HEK293 (cell line): ENCODE measurements at regions not wholly inside any gene's neighbourhood (a gene's known extent, or its start where the extent isn't known, plus 50 kb on each side); places are given as distances from the start of the nearest gene placed in this dataset.

Source experiments
- CTCF ChIA-PET: fragments of 350-600 bp; formaldehyde crosslinking; extraction: SDS; loops from one replicate; lab custom pipeline; 2021; ENCODE audit warnings: antibody characterized with exemption; lab: Yijun Ruan, JAX
- POLR2A ChIA-PET: fragments of 300-600 bp; formaldehyde crosslinking; extraction: SDS; loops from one replicate; lab custom pipeline; 2020; ENCODE audit warnings: antibody characterized with exemption, inconsistent platforms; lab: Yijun Ruan, JAX
- H3K27ac ChIP-seq: fragments of 200-500 bp; sonication (Bioruptor generic); 2 replicates; pipeline ENCODE4 v1.5.1; 2014; ENCODE audit warnings: low read depth, low read length, control low read depth, inconsistent platforms; ENCODE audit errors: extremely low read depth
- H3K36me3 ChIP-seq, 2 experiments: fragments of 200-500 bp in 1 of 2; sonication (Bioruptor generic) in 1 of 2; 1 replicate in 1 of 2; 2 replicates in 1 of 2; pipeline ENCODE4 v1.5.1; 2014 to 2017; ENCODE audit warnings: inconsistent platforms in 2 of 2, low read length in 2 of 2; ENCODE audit not compliant: control insufficient read depth in 2 of 2, insufficient read depth in 1 of 2
- H3K4me1 ChIP-seq: fragments of 200-500 bp; sonication (Bioruptor generic); 2 replicates; pipeline ENCODE4 v1.5.1; 2014; ENCODE audit warnings: mild to moderate bottlenecking, low read length, inconsistent platforms; ENCODE audit not compliant: control insufficient read depth, insufficient read depth
- H3K4me3 ChIP-seq: 2 replicates; pipeline ENCODE4 v1.5.1; 2011; ENCODE audit warnings: low read depth, mild to moderate bottlenecking, control low read depth, low read length, moderate library complexity
- H3K9me3 ChIP-seq: fragments of 200-500 bp; sonication (Bioruptor generic); 2 replicates; pipeline ENCODE4 v1.5.1; 2014; ENCODE audit warnings: low read depth, low read length, inconsistent platforms; ENCODE audit not compliant: control insufficient read depth, insufficient read depth
- BCL11B ChIP-seq: fragments of 450-650 bp; formaldehyde crosslinking; IDR thresholded peaks from 2 replicates; pipeline ENCODE4 v1.5.1; 2016; ENCODE audit warnings: low read depth, missing biosample characterization, missing genetic modification characterization
- KLF7 ChIP-seq: fragments of 450-650 bp; formaldehyde crosslinking; IDR thresholded peaks from 2 replicates; pipeline ENCODE4 v1.5.1; 2016; ENCODE audit warnings: missing biosample characterization, missing genetic modification characterization, borderline replicate concordance
- MYNN ChIP-seq: fragments of 450-650 bp; formaldehyde crosslinking; IDR thresholded peaks from 2 replicates; pipeline ENCODE4 v1.5.1; 2016; ENCODE audit warnings: missing biosample characterization, missing genetic modification characterization, borderline replicate concordance
- SP2 ChIP-seq: fragments of 450-650 bp; formaldehyde crosslinking; IDR thresholded peaks from 2 replicates; pipeline ENCODE4 v1.5.1; 2016; ENCODE audit warnings: missing biosample characterization, missing genetic modification characterization
- TRIM28 ChIP-seq: IDR thresholded peaks from 2 replicates; pipeline ENCODE4 v1.6.1; 2011; ENCODE audit warnings: low read length, control low read depth, borderline replicate concordance
- ZBTB8A ChIP-seq: fragments of 450-650 bp; formaldehyde crosslinking; IDR thresholded peaks from 2 replicates; pipeline ENCODE4 v1.5.1; 2016; ENCODE audit warnings: missing biosample characterization, missing genetic modification characterization
- ZNF121 ChIP-seq: fragments of 450-650 bp; formaldehyde crosslinking; IDR thresholded peaks from 2 replicates; pipeline ENCODE4 v1.5.1; 2016; ENCODE audit warnings: missing biosample characterization, missing genetic modification characterization
- ZNF138 ChIP-seq: fragments of 450-650 bp; formaldehyde crosslinking; IDR thresholded peaks from 2 replicates; pipeline ENCODE4 v1.5.1; 2016; ENCODE audit warnings: missing biosample characterization, missing genetic modification characterization, borderline replicate concordance
- ZNF223 ChIP-seq: fragments of 450-650 bp; formaldehyde crosslinking; IDR thresholded peaks from 2 replicates; pipeline ENCODE4 v1.5.1; 2016; ENCODE audit warnings: missing biosample characterization, missing genetic modification characterization
- ZNF274 ChIP-seq, 2 experiments: fragments of 200-500 bp in 1 of 2; fragments of 450-650 bp in 1 of 2; sonication (Bioruptor generic) in 1 of 2; formaldehyde crosslinking in 1 of 2; IDR thresholded peaks; 2 replicates each; pipeline versions ENCODE4 v1.5.1 to v1.6.1; 2014 to 2016; ENCODE audit warnings: borderline replicate concordance in 1 of 2, inconsistent platforms in 1 of 2, low read length in 1 of 2, missing biosample characterization in 1 of 2, missing genetic modification characterization in 1 of 2
- ZNF350 ChIP-seq: fragments of 450-650 bp; formaldehyde crosslinking; IDR thresholded peaks from 2 replicates; pipeline ENCODE4 v1.5.0; 2017; ENCODE audit warnings: missing biosample characterization, mild to moderate bottlenecking, missing genetic modification characterization
- ZNF510 ChIP-seq: fragments of 450-650 bp; formaldehyde crosslinking; IDR thresholded peaks from 2 replicates; pipeline ENCODE4 v1.5.1; 2018; ENCODE audit warnings: mild to moderate bottlenecking, missing genetic modification characterization, missing biosample characterization; ENCODE audit not compliant: insufficient replicate concordance
- ZNF660 ChIP-seq: fragments of 450-650 bp; IDR thresholded peaks from 2 replicates; pipeline ENCODE4 v1.5.1; 2018; ENCODE audit warnings: missing biosample characterization, mild to moderate bottlenecking, missing genetic modification characterization
- ZNF670 ChIP-seq: fragments of 450-650 bp; formaldehyde crosslinking; IDR thresholded peaks from 2 replicates; pipeline ENCODE4 v1.5.1; 2016; ENCODE audit warnings: missing biosample characterization, missing genetic modification characterization, low read depth
- ZNF768 ChIP-seq: fragments of 450-650 bp; formaldehyde crosslinking; IDR thresholded peaks from 2 replicates; pipeline ENCODE4 v1.5.1; 2018; ENCODE audit warnings: missing biosample characterization, mild to moderate bottlenecking, missing genetic modification characterization
- ZSCAN23 ChIP-seq: fragments of 450-650 bp; formaldehyde crosslinking; IDR thresholded peaks from 2 replicates; pipeline ENCODE4 v1.5.1; 2016; ENCODE audit warnings: missing biosample characterization, missing genetic modification characterization
- TF ChIP-seq, protein P1 (sequence below): fragments of 450-650 bp; formaldehyde crosslinking; IDR thresholded peaks from 2 replicates; pipeline ENCODE4 v1.5.1; 2017; ENCODE audit warnings: missing biosample characterization, missing genetic modification characterization
- TF ChIP-seq, protein P2 (sequence below): fragments of 450-650 bp; formaldehyde crosslinking; IDR thresholded peaks from 2 replicates; pipeline ENCODE4 v1.5.1; 2016; ENCODE audit warnings: missing biosample characterization, missing genetic modification characterization
- TF ChIP-seq, protein P3 (sequence below): fragments of 450-650 bp; formaldehyde crosslinking; IDR thresholded peaks from 2 replicates; pipeline ENCODE4 v1.5.1; 2016; ENCODE audit warnings: missing biosample characterization, missing genetic modification characterization
- TF ChIP-seq, protein P4 (sequence below): fragments of 450-650 bp; formaldehyde crosslinking; IDR thresholded peaks from 2 replicates; pipeline ENCODE4 v1.5.1; 2016; ENCODE audit warnings: missing biosample characterization, missing genetic modification characterization, low read depth

DNA sequence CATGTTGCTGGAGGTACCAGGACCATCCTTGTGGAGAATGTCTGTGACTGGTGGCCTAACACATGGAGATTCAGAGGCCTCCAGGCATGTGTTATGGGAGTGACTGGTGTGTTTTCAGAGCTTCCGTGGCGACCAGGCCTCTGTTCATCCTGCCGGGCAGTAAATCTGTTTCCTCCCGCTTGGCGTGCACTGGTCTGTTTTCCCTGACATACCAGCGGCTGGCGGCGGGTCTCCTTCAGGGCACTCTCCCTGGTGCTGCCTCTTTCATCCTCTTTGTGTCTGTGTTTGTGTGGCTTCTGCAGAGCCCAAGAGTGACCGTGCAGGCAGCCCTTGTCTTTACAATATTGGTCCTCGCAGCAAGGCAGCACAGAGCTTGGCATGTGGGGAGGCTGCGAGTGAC lies 385.1 kb upstream of the MKI67 start:
- Histone ChIP-seq H3K4me1 (no peaks in the 10 kb centered on the region), H3K4me3 (no peak overlapping the region), H3K36me3 (no peaks in the 10 kb centered on the region), H3K9me3 (no peaks in the 10 kb centered on the region), H3K27ac (no peak overlapping the region)
- ChIA-PET CTCF (no interaction called here), POLR2A (no interaction called here)
- TF ChIP-seq, protein P1, sequence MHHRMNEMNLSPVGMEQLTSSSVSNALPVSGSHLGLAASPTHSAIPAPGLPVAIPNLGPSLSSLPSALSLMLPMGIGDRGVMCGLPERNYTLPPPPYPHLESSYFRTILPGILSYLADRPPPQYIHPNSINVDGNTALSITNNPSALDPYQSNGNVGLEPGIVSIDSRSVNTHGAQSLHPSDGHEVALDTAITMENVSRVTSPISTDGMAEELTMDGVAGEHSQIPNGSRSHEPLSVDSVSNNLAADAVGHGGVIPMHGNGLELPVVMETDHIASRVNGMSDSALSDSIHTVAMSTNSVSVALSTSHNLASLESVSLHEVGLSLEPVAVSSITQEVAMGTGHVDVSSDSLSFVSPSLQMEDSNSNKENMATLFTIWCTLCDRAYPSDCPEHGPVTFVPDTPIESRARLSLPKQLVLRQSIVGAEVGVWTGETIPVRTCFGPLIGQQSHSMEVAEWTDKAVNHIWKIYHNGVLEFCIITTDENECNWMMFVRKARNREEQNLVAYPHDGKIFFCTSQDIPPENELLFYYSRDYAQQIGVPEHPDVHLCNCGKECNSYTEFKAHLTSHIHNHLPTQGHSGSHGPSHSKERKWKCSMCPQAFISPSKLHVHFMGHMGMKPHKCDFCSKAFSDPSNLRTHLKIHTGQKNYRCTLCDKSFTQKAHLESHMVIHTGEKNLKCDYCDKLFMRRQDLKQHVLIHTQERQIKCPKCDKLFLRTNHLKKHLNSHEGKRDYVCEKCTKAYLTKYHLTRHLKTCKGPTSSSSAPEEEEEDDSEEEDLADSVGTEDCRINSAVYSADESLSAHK (tag by site-specific recombination): no peak
- TF ChIP-seq ZNF768 (no peak), ZNF350 (no peak), ZNF660 (tag by site-specific recombination) (no peak), ZSCAN23 (tag by site-specific recombination) (no peak), MYNN (tag by site-specific recombination) (no peak), ZBTB8A (tag by site-specific recombination) (no peak), SP2 (no peak), ZNF670 (tag by site-specific recombination) (no peak), ZNF510 (no peak), ZNF223 (tag by site-specific recombination) (no peak), TRIM28 (no peak), BCL11B (tag by site-specific recombination) (no peak), ZNF138 (tag by site-specific recombination) (no peak), KLF7 (tag by site-specific recombination) (no peak), ZNF274 (IDR thresholded peaks at IDR 0.05; ENCODE audit: low read length) (no peak), ZNF274 (tag by site-specific recombination; IDR thresholded peaks at IDR 0.05; ENCODE audit: borderline replicate concordance) (no peak)
- TF ChIP-seq, protein P2, sequence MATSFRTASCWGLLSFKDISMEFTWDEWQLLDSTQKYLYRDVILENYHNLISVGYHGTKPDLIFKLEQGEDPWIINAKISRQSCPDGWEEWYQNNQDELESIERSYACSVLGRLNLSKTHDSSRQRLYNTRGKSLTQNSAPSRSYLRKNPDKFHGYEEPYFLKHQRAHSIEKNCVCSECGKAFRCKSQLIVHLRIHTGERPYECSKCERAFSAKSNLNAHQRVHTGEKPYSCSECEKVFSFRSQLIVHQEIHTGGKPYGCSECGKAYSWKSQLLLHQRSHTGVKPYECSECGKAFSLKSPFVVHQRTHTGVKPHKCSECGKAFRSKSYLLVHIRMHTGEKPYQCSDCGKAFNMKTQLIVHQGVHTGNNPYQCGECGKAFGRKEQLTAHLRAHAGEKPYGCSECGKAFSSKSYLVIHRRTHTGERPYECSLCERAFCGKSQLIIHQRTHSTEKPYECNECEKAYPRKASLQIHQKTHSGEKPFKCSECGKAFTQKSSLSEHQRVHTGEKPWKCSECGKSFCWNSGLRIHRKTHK (tag by site-specific recombination): no peak
- TF ChIP-seq, protein P3, sequence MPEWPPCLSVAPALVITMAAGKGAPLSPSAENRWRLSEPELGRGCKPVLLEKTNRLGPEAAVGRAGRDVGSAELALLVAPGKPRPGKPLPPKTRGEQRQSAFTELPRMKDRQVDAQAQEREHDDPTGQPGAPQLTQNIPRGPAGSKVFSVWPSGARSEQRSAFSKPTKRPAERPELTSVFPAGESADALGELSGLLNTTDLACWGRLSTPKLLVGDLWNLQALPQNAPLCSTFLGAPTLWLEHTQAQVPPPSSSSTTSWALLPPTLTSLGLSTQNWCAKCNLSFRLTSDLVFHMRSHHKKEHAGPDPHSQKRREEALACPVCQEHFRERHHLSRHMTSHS (tag by site-specific recombination): no peak
- TF ChIP-seq, protein P4, sequence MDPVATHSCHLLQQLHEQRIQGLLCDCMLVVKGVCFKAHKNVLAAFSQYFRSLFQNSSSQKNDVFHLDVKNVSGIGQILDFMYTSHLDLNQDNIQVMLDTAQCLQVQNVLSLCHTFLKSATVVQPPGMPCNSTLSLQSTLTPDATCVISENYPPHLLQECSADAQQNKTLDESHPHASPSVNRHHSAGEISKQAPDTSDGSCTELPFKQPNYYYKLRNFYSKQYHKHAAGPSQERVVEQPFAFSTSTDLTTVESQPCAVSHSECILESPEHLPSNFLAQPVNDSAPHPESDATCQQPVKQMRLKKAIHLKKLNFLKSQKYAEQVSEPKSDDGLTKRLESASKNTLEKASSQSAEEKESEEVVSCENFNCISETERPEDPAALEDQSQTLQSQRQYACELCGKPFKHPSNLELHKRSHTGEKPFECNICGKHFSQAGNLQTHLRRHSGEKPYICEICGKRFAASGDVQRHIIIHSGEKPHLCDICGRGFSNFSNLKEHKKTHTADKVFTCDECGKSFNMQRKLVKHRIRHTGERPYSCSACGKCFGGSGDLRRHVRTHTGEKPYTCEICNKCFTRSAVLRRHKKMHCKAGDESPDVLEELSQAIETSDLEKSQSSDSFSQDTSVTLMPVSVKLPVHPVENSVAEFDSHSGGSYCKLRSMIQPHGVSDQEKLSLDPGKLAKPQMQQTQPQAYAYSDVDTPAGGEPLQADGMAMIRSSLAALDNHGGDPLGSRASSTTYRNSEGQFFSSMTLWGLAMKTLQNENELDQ: no peak

DNA sequence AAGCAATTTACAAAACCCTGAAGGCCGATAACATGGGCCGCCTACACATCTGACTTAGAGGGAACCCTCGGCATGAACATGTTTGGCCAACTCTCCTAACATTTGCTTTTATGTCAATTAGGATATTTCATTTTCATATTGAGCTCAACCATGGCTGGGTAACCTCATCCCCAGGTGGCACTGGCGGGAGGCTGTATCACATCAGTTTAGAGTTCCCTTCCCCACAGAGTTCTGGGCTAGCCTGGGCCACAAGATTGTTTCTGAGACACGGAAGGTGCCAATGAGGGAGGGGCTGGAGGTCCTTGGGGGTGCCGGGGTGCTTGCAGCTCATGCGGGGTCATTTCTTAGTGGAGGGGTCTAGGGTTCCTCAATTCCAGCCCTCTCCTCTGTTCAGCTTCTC lies 386.5 kb upstream of the MKI67 start:
- ChIA-PET CTCF (interaction anchor here (1.0 kb wide), 1 partner anchor 17 kb away, joined by 5 read pairs; no protein-coding TSS in a partner anchor), POLR2A (no interaction called here)
- no peak for TF ChIP-seq ZNF121 (tag by site-specific recombination)
- Histone ChIP-seq H3K4me1 (no peaks in the 10 kb centered on the region), H3K27ac (no peak overlapping the region), H3K9me3 (no peaks in the 10 kb centered on the region), H3K36me3 (no peaks in the 10 kb centered on the region), H3K4me3 (no peak overlapping the region)
